ENCODE measurements at regions not wholly inside any gene's neighbourhood (a gene's known extent, or its start where the extent isn't known, plus 50 kb on each side); places are given as distances from the start of the nearest gene placed in this dataset.

DNA sequence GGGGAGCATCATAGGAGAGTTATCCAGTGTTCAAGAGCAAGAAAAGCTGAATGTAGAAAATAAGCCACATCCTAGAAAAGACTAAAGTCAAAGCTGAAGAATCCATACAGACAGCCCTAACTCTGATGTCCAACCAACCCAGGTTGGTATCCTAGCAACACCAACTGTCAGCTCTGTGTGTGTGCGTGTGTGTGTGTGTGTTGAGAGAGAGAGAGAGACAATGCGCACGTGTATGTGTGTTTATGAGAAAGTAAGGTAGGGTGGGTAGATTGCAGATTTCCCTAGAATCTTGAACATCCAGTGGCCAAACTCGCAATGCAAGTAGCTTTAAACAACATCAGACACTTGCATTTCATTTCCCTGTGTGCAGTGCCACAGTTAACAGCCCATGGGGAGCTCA, 274.9 kb downstream of the FAM181B start:
- no peak for DNase-seq (ENCODE audit: low read depth in 1 of 2, low spot score in 1 of 2)
- H3K27me3 ChIP-seq (ENCODE audit: insufficient read depth, poor library complexity, severe bottlenecking), result no peaks in the 10 kb centered on the region
- TF ChIP-seq CTCF (IDR thresholded peaks at IDR 0.05; ENCODE audit: insufficient read depth, low read length), result no peak
- no peak for TF ChIP-seq POLR2AphosphoS5 (IDR thresholded peaks at IDR 0.05; ENCODE audit: low read depth)
- no peak for TF ChIP-seq GABPA (IDR thresholded peaks at IDR 0.05; ENCODE audit: low read depth)
- TF ChIP-seq, protein P1, sequence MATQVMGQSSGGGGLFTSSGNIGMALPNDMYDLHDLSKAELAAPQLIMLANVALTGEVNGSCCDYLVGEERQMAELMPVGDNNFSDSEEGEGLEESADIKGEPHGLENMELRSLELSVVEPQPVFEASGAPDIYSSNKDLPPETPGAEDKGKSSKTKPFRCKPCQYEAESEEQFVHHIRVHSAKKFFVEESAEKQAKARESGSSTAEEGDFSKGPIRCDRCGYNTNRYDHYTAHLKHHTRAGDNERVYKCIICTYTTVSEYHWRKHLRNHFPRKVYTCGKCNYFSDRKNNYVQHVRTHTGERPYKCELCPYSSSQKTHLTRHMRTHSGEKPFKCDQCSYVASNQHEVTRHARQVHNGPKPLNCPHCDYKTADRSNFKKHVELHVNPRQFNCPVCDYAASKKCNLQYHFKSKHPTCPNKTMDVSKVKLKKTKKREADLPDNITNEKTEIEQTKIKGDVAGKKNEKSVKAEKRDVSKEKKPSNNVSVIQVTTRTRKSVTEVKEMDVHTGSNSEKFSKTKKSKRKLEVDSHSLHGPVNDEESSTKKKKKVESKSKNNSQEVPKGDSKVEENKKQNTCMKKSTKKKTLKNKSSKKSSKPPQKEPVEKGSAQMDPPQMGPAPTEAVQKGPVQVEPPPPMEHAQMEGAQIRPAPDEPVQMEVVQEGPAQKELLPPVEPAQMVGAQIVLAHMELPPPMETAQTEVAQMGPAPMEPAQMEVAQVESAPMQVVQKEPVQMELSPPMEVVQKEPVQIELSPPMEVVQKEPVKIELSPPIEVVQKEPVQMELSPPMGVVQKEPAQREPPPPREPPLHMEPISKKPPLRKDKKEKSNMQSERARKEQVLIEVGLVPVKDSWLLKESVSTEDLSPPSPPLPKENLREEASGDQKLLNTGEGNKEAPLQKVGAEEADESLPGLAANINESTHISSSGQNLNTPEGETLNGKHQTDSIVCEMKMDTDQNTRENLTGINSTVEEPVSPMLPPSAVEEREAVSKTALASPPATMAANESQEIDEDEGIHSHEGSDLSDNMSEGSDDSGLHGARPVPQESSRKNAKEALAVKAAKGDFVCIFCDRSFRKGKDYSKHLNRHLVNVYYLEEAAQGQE (IDR thresholded peaks at IDR 0.05; ENCODE audit: insufficient replicate concordance, low read depth), result no peak

DNA sequence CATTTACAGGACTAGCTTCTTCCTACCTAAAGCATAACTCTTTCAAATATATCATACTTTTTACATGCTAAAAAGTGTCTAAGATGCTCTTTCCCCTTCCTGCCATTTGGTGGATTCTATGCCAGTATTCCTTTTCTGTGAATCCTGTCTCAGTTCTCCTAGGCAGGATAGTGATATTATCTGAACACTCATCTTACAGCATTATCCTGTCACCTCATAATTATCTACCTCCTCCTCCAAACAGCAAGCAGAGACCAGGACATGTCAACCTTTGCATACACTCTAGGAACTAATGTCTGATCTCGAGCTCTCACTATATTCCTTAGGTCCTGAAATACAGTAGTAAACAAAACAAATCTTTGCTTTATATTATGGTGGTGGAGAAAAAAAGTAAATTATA, 275.5 kb downstream of the FAM181B start:
- TF ChIP-seq GABPA (IDR thresholded peaks at IDR 0.05; ENCODE audit: low read depth) (no peak), SPI1 (IDR thresholded peaks at IDR 0.05; ENCODE audit: borderline replicate concordance, low read depth) (no peak), POLR2AphosphoS5 (IDR thresholded peaks at IDR 0.05; ENCODE audit: low read depth) (no peak)
- TF ChIP-seq, protein P1 (IDR thresholded peaks at IDR 0.05; ENCODE audit: insufficient replicate concordance, low read depth), result no peak

More for the DNA sequence above, 274.9 kb downstream of the FAM181B start:
- H3K27ac ChIP-seq (replicated peaks), result no peak overlapping the region
- no peak overlapping the region for H3K4me3 ChIP-seq (replicated peaks; ENCODE audit: insufficient read depth, low read length)

GRCh38 chr11:82450996-82451395, 282.7 kb downstream of the FAM181B start:
- H3K27ac ChIP-seq (replicated peaks), result no peak overlapping the region
- H3K27me3 ChIP-seq (ENCODE audit: insufficient read depth, poor library complexity, severe bottlenecking), result no peaks in the 10 kb centered on the region
- H3K4me3 ChIP-seq (replicated peaks; ENCODE audit: insufficient read depth, low read length), result no peak overlapping the region
- TF ChIP-seq, protein P1 (IDR thresholded peaks at IDR 0.05; ENCODE audit: insufficient replicate concordance, low read depth), result no peak
- TF ChIP-seq GABPA (IDR thresholded peaks at IDR 0.05; ENCODE audit: low read depth) (no peak), CTCF (IDR thresholded peaks at IDR 0.05; ENCODE audit: insufficient read depth, low read length) (no peak), SPI1 (IDR thresholded peaks at IDR 0.05; ENCODE audit: borderline replicate concordance, low read depth) (no peak), POLR2AphosphoS5 (IDR thresholded peaks at IDR 0.05; ENCODE audit: low read depth) (no peak)
- no peak for DNase-seq (ENCODE audit: low read depth in 1 of 2, low spot score in 1 of 2)

More for the DNA sequence above, 275.5 kb downstream of the FAM181B start:
- Histone ChIP-seq H3K27me3 (ENCODE audit: insufficient read depth, poor library complexity, severe bottlenecking) (no peaks in the 10 kb centered on the region), H3K27ac (replicated peaks) (no peak overlapping the region), H3K4me3 (replicated peaks; ENCODE audit: insufficient read depth, low read length) (no peak overlapping the region)
- no peak for DNase-seq (ENCODE audit: low read depth in 1 of 2, low spot score in 1 of 2)

Measured in HL-60 (cell line).